Kidney (tissue), 13 donors: ENCODE measurements at regions not wholly inside any gene's neighbourhood (a gene's known extent, or its start where the extent isn't known, plus 50 kb on each side); places are given as distances from the start of the nearest gene placed in this dataset.

Source experiments
- DNase-seq, 5 donors: peaks; one replicate each; pipeline ENCODE4 v3.0.0-alpha.2; 2013 to 2020
- FAIRE-seq: peaks from 2 replicates; lab custom pipeline; 2012; peaks lifted over from hg19 to GRCh38; lab: Jason Lieb, UNC
- H3K27ac ChIP-seq, 2 donors: one replicate each; pipeline ENCODE4 v1.7.0; 2013; ENCODE audit warnings: low read depth in 2 of 2, low read length in 2 of 2, inconsistent platforms in 1 of 2
- H3K27me3 ChIP-seq: one replicate; pipeline ENCODE4 v1.7.1; 2013; ENCODE audit warnings: low read length, inconsistent platforms; ENCODE audit not compliant: control insufficient read depth, insufficient read depth
- H3K36me3 ChIP-seq, 3 donors: one replicate each; pipeline versions ENCODE4 v1.7.0 to v1.7.1; 2013; ENCODE audit warnings: low read length in 3 of 3, control low read depth in 1 of 3, inconsistent platforms in 1 of 3; ENCODE audit not compliant: insufficient read depth in 3 of 3, control insufficient read depth in 2 of 3
- H3K4me1 ChIP-seq, 3 donors: one replicate each; pipeline versions ENCODE4 v1.7.0 to v1.7.1; 2013; ENCODE audit warnings: low read length in 3 of 3, inconsistent platforms in 1 of 3, low read depth in 1 of 3; ENCODE audit not compliant: control insufficient read depth in 2 of 3, insufficient read depth in 2 of 3
- H3K4me3 ChIP-seq, 3 donors: one replicate each; pipeline versions ENCODE4 v1.7.0 to v1.8.1; 2013; ENCODE audit warnings: low read length in 3 of 3, control low read depth in 1 of 3, inconsistent platforms in 1 of 3
- H3K9ac ChIP-seq, 3 donors: one replicate each; pipeline versions ENCODE4 v1.7.0 to v1.7.1; 2013; ENCODE audit warnings: low read length in 3 of 3, control low read depth in 1 of 3, inconsistent platforms in 1 of 3
- H3K9me3 ChIP-seq, 3 donors: one replicate each; pipeline versions ENCODE4 v1.7.0 to v1.7.1; 2013; ENCODE audit warnings: low read length in 3 of 3, control low read depth in 1 of 3, inconsistent platforms in 1 of 3; ENCODE audit not compliant: control insufficient read depth in 2 of 3, insufficient read depth in 1 of 3
- CTCF ChIP-seq: IDR thresholded peaks from 3 replicates; pipeline ENCODE4 v1.5.1; 2012; ENCODE audit warnings: mild to moderate bottlenecking, moderate library complexity, borderline replicate concordance; ENCODE audit not compliant: insufficient read depth; ENCODE audit errors: extremely low read depth
- intact Hi-C: fragments of 100-400 bp; cut with DNase I; formaldehyde crosslinking; loops from one replicate; pipeline ENCODE4 v1.11.1; 2022
- donor health status: control.
- donor health status: control.
- donor health status: control.
- donor health status: control.
- donor health status: control.
- donor health status: DM: yes; HTN: yes; CAD: no.
- donor health status: Normal renal cell carcinoma (clear cell type).

- intact Hi-C loops = no loop called here
- no peak overlapping the region for H3K9ac ChIP-seq
- no peaks in the 10 kb centered on the region for H3K36me3 ChIP-seq
- no peaks in the 10 kb centered on the region for H3K27me3 ChIP-seq
- no peaks in the 10 kb centered on the region for H3K9me3 ChIP-seq
- H3K4me3 ChIP-seq = no peak overlapping the region
- H3K27ac ChIP-seq = no peak overlapping the region
- H3K4me1 ChIP-seq = no peaks in the 10 kb centered on the region
- DNase-seq = peak in 2 of 5 donors; percentile 14 to 40
- TF ChIP-seq CTCF = no peak
- FAIRE-seq = no peak
Measured at GRCh38 chr4:65968831-65969558, 298.7 kb upstream of the EPHA5 start.

- H3K36me3 ChIP-seq = no peaks in the 10 kb centered on the region
- TF ChIP-seq CTCF = no peak
- H3K9me3 ChIP-seq = no peaks in the 10 kb centered on the region
- intact Hi-C loops = no loop called here
- H3K27me3 ChIP-seq = no peaks in the 10 kb centered on the region
- H3K4me3 ChIP-seq = no peak overlapping the region
- no peaks in the 10 kb centered on the region for H3K4me1 ChIP-seq
- H3K27ac ChIP-seq = no peak overlapping the region
- H3K9ac ChIP-seq = no peak overlapping the region
- DNase-seq = no peak
- no peak for FAIRE-seq
Measured at GRCh38 chr4:65960751-65961150, 290.5 kb upstream of the EPHA5 start.

DNA sequence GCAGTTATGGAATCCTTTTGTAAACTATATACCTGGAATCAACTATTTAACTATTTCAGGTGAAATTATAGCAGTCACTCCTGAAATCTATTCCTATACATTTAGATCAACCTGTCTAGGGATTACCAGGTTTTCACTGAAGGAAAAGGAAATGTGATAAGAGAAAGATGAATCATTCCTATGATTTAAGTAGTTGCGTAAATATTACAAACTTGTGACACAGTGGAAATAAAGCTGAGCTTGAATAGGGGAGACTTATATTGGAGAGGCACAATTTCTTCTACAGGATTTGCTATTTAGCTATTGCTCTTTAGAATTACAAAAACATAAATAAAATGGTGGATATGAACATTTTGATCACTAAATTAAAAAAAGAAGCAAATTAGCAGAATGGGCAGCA, 284.1 kb upstream of the EPHA5 start:
- no peaks in the 10 kb centered on the region for H3K27me3 ChIP-seq
- H3K27ac ChIP-seq = no peak overlapping the region
- intact Hi-C loops = no loop called here
- no peak overlapping the region for H3K4me3 ChIP-seq
- FAIRE-seq = no peak
- no peaks in the 10 kb centered on the region for H3K36me3 ChIP-seq
- no peaks in the 10 kb centered on the region for H3K9me3 ChIP-seq
- DNase-seq = no peak
- no peak overlapping the region for H3K9ac ChIP-seq
- TF ChIP-seq CTCF = no peak
- H3K4me1 ChIP-seq = no peaks in the 10 kb centered on the region

DNA sequence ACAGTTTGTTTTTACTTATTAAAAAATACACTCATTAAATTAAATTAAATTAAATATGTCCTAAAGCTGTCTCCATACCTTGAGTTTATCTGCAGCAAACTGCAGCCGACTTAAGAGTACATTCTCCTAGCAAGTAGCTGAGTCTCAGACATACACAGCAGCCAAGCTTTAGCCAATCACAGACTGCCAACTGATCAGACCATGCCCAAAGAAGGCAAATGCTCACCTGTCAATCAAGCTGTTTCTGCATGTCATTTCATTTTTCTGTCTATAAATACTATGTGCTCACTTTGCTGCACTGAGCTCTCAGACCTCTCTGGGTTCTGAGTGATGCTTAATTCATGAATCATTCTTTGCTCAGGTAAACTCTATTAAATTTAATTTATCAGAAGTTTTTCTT, 280.9 kb upstream of the EPHA5 start:
- H3K27ac ChIP-seq = no peak overlapping the region
- FAIRE-seq = no peak
- intact Hi-C loops = no loop called here
- no peak overlapping the region for H3K9ac ChIP-seq
- no peaks in the 10 kb centered on the region for H3K27me3 ChIP-seq
- DNase-seq = no peak
- H3K9me3 ChIP-seq = no peaks in the 10 kb centered on the region
- H3K36me3 ChIP-seq = no peaks in the 10 kb centered on the region
- H3K4me1 ChIP-seq = no peaks in the 10 kb centered on the region
- H3K4me3 ChIP-seq = no peak overlapping the region
- no peak for TF ChIP-seq CTCF
